ENCODE measurements at regions not wholly inside any gene's neighbourhood (a gene's known extent, or its start where the extent isn't known, plus 50 kb on each side); places are given as distances from the start of the nearest gene placed in this dataset.
"Not testable (repeated sequence)": the region's sequence is repeated elsewhere in the genome, so short reads cannot be mapped to it uniquely, and the experiment has no call there.

DNA sequence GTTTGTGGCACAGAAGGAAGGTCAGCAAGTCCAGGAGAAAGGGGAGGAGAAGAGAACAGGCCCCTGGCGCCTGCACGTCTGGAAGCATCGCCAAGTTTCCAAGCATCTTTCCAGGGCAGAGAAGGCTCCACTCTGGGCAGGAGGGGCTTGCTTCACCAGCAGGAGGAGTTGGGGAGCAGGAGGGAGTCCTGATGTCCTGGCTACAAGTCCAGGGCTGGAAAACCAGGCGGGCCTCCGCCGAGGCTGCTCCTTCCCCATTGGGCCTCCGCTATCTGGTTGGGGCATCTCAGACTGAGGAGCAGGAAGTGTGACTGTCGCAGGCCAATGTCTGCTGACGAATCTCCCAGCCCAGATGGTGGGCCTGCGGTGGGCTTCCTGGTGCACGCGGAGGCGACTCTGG, 421.9 kb downstream of the PREX1 start:
- DNase-seq (ENCODE audit: low read depth in 2 of 2) = no peak

GRCh38 chr20:48404598-48404997, 423.2 kb downstream of the PREX1 start:
- DNase-seq (ENCODE audit: low read depth in 2 of 2) = no peak

GRCh38 chr20:48403167-48403761, 424.5 kb downstream of the PREX1 start:
- DNase-seq (ENCODE audit: low read depth in 2 of 2) = no peak

GRCh38 chr20:48401359-48401758, 426.4 kb downstream of the PREX1 start:
- no peak for DNase-seq (ENCODE audit: low read depth in 2 of 2)

DNA sequence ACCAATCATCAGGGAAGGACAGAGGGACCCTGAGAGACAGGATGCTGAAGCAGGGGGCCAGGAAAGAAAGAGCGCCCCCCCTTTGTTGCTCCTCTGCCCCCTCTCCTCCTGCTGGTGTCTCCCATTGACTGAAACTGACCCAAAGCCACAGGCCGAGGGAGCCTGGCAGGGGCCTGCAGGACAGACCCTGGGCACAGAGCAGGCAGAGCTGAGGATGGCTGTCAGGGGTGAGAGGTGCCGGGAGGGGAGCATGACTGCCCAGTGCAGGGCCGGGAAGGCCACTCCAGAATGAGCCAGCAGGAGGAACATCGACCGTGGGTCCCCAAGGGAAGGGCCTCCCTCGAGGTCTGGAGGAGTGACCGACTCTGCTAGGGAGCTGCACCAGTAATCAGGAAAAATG, 427.8 kb downstream of the PREX1 start:
- no peak for DNase-seq (ENCODE audit: low read depth in 2 of 2)

DNA sequence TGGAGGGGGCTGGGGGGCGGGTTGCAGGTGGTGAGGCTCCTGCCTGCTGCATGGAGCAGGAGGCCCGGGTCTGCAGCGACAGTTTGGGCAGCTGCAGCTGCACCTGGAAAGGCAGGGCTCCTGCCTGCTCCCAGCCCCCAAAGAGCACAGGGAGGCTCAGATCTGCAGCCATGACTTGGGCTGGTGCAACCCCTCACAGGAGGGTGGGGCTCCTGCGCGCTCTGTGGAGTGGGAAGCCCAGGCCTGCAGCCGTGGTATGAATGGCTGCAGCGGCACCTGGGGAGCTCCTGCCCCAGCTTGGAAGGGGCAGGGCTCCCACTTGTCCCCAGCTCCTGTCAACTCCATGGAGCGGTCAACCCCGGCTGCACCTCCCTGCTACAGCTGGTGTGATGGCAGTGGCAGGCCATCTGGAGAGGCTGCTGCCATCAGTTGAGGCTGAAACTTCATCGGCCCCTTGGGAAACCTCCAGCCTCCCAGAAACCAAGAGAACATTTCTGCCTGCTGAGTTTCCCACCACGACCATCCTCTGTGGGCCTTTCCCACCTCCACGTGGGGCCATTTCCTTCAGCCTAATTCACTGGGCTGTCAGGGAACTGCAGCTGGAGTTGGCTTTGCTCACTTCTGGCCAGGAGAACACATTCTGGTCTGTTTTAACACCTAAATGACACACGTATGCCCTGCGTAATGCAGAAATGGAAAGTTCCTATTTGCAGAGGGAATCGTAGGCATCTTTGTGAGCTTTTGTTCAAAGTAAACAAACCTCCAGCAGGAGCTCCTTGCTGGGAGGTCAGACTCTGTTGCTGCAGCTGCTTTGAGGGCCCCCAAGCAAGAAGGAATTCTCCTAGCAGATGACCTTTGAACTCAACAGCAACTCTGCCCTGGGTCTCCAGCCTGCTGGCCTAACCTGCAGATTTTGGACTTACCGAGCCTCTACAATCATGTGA, 429.0 kb downstream of the PREX1 start:
- DNase-seq (ENCODE audit: low read depth in 2 of 2) = no peak

DNA sequence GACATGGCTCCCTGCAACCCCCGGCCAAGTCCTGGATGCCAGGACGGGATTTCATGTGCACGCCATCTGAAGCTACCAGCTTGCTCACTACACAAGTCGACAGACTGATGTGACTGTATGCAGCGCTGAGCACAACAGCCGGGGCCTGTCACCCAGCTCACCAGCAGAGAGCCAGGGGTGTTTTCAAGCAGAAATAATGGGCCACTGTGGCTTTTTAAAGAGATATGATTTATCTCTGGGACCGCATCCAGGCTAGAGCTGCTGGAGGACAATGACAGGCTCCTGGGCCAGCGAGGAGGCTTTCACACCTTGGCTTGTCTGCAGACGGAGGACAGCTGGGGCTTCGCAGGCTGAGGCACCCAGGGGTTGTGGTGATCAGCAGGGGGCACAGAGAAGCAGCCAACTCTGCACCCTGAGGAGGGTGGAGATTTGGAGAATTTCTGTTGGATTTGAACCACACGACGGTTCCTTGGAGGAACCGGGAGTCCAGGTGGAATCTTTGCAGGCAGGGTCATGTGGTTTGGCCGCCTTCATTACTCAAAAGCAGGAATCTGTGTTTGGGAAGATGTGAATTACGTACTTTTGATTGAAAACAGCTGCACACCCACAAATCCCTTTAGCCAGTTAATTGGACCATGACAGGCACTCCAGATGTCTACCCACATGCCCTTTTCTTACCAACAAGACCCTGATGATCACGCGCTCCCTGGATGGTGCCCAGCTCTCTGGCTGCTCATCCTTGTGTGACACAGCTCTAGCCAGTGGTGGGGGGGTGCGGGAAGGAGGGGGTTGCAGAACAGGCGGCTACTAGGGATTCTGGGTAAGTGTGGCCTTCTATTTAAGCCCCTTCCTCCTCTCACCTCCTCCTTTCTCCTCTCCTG, 430.6 kb downstream of the PREX1 start:
- DNase-seq (ENCODE audit: low read depth in 2 of 2) = not testable (repeated sequence)

DNA sequence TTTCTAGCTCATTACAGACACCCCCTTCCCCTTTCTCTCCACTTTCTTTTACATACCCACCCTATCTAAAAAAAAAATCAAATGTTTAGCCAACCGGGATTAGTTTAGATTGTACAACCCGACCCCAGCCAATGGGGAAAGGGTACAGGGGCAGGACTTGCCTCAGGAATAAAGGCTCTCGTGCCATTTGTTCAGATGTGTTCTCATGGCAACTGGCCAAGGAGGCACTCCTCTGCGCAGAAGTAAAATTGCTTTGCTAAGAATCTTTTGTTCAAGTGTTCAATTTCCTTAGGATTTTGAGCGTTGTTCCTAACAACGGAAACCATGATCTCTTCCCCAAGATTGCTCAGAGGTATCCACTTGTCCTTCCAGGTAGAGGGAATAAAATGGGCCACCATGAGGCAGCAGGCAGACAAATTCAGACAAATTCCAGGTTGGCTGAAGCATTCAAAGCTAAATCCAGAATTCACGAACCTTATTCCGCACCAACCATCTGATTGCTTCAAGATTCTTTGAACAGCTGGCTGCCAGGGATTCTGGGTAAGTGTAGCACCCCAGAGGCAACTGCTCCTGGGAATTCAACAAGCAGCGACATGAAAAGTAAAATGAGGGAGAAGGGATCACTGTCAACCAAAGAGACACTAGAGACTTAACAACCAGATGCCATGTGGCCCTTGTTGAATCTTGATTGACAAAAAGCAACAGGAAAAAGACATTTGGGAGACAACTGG, 431.8 kb downstream of the PREX1 start:
- no peak for DNase-seq (ENCODE audit: low read depth in 2 of 2)

DNA sequence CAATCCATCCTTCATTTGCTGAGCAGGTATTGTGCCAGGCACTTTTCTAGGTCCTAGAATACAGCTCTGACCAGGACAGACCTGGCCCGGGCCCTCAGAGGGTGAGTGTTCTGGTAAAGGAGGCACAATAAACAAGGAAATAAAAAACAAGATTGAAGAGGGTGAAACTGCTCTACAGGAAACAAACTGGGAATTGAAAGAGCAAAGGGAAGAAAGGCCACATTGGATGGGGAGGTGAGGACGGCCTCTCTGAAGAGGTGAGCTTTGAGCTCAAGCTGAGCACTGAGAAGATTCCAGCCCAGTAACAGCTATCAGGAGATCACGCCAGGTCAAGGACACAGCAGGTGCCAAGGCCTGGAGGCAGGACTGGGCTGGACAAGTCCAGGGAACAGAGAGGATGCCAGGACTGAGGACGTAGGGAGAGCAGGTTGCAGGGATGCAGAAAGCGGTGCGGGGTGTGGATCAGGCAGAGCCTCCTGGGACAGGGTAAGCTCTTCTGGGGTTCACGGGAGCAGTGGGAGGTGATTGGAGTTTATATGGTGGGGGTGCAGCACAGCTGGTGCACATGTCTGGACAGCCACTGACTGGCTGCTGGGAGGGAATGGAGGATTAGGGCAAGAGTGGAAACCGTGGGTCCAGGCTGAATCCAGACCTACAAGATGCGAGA, 433.3 kb downstream of the PREX1 start:
- no peak for DNase-seq (ENCODE audit: low read depth in 2 of 2)

- DNase-seq (ENCODE audit: low read depth in 2 of 2) = no peak
Observed at GRCh38 chr20:48393737-48394314, 434.0 kb downstream of the PREX1 start.

DNA sequence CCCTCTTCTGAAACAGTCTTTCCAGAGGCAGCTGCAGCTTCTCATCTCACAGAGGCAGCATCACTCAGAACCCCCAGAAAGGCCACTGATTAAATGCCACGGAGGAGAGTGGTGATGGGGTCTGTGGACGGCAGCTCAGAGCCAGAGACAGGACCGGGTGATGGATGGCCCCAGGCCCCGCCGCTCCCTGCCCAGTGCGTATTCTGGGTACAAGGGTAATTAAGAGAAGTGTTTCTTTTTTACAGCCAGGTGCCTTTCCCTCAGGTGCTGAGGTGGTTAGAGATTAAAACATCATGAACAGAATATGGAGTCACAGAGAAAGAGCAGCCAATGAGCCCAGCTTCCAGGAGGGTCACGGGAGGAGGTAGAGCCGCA, 434.5 kb downstream of the PREX1 start:
- DNase-seq (ENCODE audit: low read depth in 2 of 2) = no peak

DNA sequence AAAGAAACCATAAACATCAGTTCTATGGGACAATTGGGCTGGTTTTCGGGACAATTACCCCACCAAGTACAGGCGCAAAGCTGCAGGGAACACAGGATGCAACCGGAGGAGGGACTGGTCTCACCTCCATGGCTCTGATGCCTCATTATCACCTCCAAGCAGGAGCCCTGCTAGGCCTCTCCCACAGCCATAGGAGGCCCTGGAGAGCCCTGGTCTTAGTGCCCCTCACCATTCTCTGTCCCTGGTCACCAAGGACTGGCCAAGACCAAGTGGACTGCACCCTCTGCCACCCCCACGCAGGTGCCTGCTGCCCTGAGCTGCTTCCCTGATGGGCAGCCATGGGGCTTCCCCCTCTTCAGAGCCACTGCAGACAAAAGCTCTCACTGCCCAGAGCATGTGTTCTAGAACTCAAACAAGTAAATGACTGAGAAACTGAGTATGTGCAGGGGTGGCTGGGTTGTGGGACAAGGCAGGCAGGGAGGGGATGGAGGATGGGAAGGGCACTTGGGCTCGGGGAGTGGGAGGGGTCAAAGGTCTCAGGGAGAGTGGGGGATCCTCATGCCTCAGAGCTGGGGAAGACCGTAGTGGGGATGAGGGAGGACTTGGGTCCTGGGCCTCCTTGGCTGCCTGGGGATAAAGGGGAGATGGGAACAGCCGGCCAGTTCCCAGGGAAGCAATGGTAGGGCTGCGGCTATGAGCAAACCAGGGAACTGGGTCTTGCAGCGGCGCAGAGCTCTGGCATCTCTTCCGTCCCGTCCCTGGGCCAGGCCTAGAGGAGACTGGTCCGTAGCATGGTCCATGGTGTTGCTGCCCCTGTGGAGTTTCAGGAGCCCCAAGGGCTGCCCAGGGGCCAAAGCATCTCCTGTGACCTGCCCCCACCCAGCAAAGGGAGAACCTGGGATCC, 435.1 kb downstream of the PREX1 start:
- no peak for DNase-seq (ENCODE audit: low read depth in 2 of 2)

DNA sequence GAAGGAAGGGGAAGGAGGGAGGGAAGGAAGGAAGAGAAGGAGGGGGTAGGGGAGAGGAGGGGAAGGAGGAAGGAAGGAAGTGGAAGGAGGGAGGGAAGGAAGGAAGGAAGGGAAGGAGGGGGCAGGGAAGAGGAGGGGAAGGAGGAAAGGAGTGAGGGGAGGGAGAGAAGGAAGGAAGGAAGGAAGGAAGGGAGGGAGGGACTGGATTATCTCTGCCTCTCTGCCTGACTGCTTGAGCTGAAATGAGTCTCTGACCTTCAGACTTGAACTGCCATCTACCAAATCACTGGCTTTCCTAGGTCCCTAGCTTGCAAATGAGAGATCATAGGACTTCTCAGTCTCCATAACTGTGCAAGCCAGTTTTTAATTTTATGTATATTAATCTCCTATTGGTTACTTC, 436.8 kb downstream of the PREX1 start:
- no peak for DNase-seq (ENCODE audit: low read depth in 2 of 2)

- DNase-seq (ENCODE audit: low read depth in 2 of 2) = no peak
Observed at GRCh38 chr20:48387675-48388074, 440.1 kb downstream of the PREX1 start.

- DNase-seq (ENCODE audit: low read depth in 2 of 2) = no peak
Observed at GRCh38 chr20:48385527-48385926, 442.3 kb downstream of the PREX1 start.

DNA sequence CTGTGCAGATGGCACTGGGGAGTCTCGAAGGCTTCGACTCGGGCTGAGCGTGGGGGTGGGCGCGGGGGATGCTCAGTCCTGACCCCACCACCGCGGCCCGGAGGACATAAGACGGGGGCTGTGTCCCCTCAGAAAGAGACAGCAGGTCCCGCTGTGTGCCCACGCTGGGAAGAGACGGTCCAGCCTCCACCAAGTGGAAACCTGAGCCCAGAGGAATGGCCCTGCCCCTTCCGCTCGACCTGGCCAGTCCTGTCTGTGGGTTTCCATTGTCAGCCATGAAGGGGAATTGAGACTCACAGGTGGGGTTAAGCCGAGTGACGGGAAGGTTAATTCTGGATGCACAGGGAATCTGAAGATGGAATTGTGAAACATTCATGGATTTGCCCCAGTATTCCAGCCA, 442.7 kb downstream of the PREX1 start:
- DNase-seq (ENCODE audit: low read depth in 2 of 2) = no peak

DNA sequence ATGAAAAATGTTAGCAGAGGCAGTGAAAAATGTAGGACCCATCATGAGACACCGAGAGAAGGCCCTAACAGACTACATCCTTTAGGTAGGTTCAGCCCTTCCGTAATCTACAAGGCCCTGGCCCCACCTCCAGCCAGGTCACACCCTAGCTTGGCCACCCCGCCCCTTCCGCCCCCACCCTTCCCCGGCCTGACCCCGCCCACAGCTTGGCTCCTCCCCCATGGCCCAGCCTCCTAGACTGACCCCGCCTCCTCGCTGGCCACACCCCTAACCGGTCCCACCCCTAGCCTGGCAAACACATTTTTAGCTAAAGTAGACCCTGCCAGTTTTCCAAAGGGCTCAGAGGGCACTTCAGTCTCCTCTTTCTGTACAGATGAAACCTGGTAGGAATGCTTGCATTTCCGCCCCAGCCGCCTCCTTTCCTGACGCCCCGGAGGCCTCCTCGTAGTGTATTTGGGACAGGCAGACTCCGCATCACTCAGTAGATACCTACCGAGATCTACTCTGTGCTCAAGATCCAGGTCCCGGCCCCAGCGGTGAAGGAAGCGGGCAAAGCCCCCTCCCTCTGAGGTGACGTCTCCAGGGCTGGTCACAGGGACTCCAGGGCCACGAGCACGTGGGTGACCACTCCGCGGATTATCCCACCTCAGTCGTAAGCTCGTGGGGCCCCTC, 443.5 kb downstream of the PREX1 start:
- peak in 1 of 2 donors; percentile 3 for DNase-seq (ENCODE audit: low read depth in 2 of 2)

DNA sequence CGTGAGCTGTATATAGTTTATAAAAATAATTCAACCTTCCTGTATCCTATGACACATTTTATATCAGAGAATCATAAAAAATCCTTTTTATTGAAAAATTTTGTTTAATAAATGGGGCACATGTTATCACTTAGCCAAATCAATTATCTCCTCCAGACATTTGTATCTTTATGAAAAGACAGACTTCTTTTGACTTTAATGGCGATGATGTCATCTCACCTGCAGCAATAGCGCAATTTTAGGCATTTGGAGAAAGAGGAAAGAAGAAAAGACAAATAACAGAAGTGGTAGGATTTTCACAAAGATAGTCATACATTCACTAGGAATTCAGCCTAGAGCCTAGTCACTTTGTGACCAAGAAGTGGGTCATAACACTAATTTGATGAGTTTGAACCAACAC, 444.5 kb downstream of the PREX1 start:
- DNase-seq (ENCODE audit: low read depth in 2 of 2) = no peak

DNA sequence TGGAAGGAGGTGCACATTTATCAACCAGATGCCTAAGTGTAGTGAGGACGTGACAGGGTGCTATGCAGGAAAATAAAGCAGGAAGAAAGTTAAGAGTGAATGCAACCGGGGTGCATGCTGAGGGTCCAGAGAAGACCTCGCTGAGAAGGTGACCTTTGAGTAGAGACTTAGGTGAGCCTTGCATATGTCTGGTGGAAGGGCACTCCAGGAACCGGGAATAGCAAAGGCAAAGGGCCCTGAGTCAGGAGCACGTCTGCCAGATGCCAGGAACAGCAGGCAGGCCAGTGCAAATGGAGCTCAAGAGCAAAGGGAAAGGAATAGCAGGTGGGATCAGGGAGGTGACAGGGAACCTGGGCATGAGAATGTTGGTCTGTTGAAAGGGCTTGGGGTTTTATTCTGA, 445.5 kb downstream of the PREX1 start:
- no peak for DNase-seq (ENCODE audit: low read depth in 2 of 2)

All from activated CD4-positive, alpha-beta T cell treated with anti-CD3 and anti-CD28 coated beads for 24 hours (primary cell).